ENCODE measurements at regions not wholly inside any gene's neighbourhood (a gene's known extent, or its start where the extent isn't known, plus 50 kb on each side); places are given as distances from the start of the nearest gene placed in this dataset.

GRCh38 chr10:29141761-29142160 is 147.1 kb upstream of the LYZL1 start:
- DNase-seq (ENCODE audit: low read depth in 1 of 2, low spot score in 1 of 2): no peak

GRCh38 chr10:29142516-29143314 is 146.2 kb upstream of the LYZL1 start:
- DNase-seq (ENCODE audit: low read depth in 1 of 2, low spot score in 1 of 2): no peak

GRCh38 chr10:29144126-29144525 is 144.7 kb upstream of the LYZL1 start:
- no peak for DNase-seq (ENCODE audit: low read depth in 1 of 2, low spot score in 1 of 2)

GRCh38 chr10:29146311-29147100 is 142.4 kb upstream of the LYZL1 start:
- no peak for DNase-seq (ENCODE audit: low read depth in 1 of 2, low spot score in 1 of 2)

- DNase-seq (ENCODE audit: low read depth in 1 of 2, low spot score in 1 of 2): no peak
These were observed 138.9 kb upstream of the LYZL1 start for GRCh38 chr10:29150010-29150409.

- no peak for DNase-seq (ENCODE audit: low read depth in 1 of 2, low spot score in 1 of 2)
These were observed 137.9 kb upstream of the LYZL1 start for GRCh38 chr10:29151005-29151404.

- DNase-seq (ENCODE audit: low read depth in 1 of 2, low spot score in 1 of 2): no peak
These were observed 131.5 kb upstream of the LYZL1 start for GRCh38 chr10:29157321-29157720.

GRCh38 chr10:29158066-29158465 is 130.8 kb upstream of the LYZL1 start:
- DNase-seq (ENCODE audit: low read depth in 1 of 2, low spot score in 1 of 2): no peak

GRCh38 chr10:29160150-29160617 is 128.7 kb upstream of the LYZL1 start:
- no peak for DNase-seq (ENCODE audit: low read depth in 1 of 2, low spot score in 1 of 2)

- no peak for DNase-seq (ENCODE audit: low read depth in 1 of 2, low spot score in 1 of 2)
These were observed 125.1 kb upstream of the LYZL1 start for GRCh38 chr10:29163746-29164145.

GRCh38 chr10:29166713-29167112 is 122.2 kb upstream of the LYZL1 start:
- no peak for DNase-seq (ENCODE audit: low read depth in 1 of 2, low spot score in 1 of 2)

GRCh38 chr10:29169021-29169420 is 119.8 kb upstream of the LYZL1 start:
- no peak for DNase-seq (ENCODE audit: low read depth in 1 of 2, low spot score in 1 of 2)

GRCh38 chr10:29171717-29172116 is 117.2 kb upstream of the LYZL1 start:
- DNase-seq (ENCODE audit: low read depth in 1 of 2, low spot score in 1 of 2): no peak

- no peak for DNase-seq (ENCODE audit: low read depth in 1 of 2, low spot score in 1 of 2)
These were observed 114.5 kb upstream of the LYZL1 start for GRCh38 chr10:29174389-29174788.

GRCh38 chr10:29176845-29177832 is 111.7 kb upstream of the LYZL1 start:
- no peak for DNase-seq (ENCODE audit: low read depth in 1 of 2, low spot score in 1 of 2)

GRCh38 chr10:29181936-29182335 is 106.9 kb upstream of the LYZL1 start:
- no peak for DNase-seq (ENCODE audit: low read depth in 1 of 2, low spot score in 1 of 2)

- DNase-seq (ENCODE audit: low read depth in 1 of 2, low spot score in 1 of 2): no peak
These were observed 105.4 kb upstream of the LYZL1 start for GRCh38 chr10:29183301-29183945.

GRCh38 chr10:29184205-29185000 is 104.5 kb upstream of the LYZL1 start:
- DNase-seq (ENCODE audit: low read depth in 1 of 2, low spot score in 1 of 2): no peak

- no peak for DNase-seq (ENCODE audit: low read depth in 1 of 2, low spot score in 1 of 2)
These were observed 103.8 kb upstream of the LYZL1 start for GRCh38 chr10:29185050-29185449.

GRCh38 chr10:29186221-29186620 is 102.6 kb upstream of the LYZL1 start:
- no peak for DNase-seq (ENCODE audit: low read depth in 1 of 2, low spot score in 1 of 2)

Data from activated CD4-positive, alpha-beta T cell treated with anti-CD3 and anti-CD28 coated beads, Interleukin-2, amount 50 U/mL, for 24 hours (primary cell).